Right renal pelvis (tissue), 4 donors: ENCODE measurements at regions not wholly inside any gene's neighbourhood (a gene's known extent, or its start where the extent isn't known, plus 50 kb on each side); places are given as distances from the start of the nearest gene placed in this dataset.
"Not testable (repeated sequence)": the region's sequence is repeated elsewhere in the genome, so short reads cannot be mapped to it uniquely, and the experiment has no call there.

Experiments
- DNase-seq, 4 donors: peaks; one replicate each; pipeline ENCODE4 v3.0.0-alpha.2; 2013; ENCODE audit warnings: low read depth in 4 of 4, low spot score in 3 of 4, missing footprints in 1 of 4

GRCh38 chr2:131844044-131844443 lies 316.4 kb downstream of the CCDC74A start:
- DNase-seq, result not testable (repeated sequence)

- not testable (repeated sequence) for DNase-seq
Measured at GRCh38 chr2:131856202-131856601, 305.6 kb downstream of the ANKRD30BL start.

- not testable (repeated sequence) for DNase-seq
Measured at GRCh38 chr2:131858197-131858596, 303.6 kb downstream of the ANKRD30BL start.
